HG02884 (cell line): ENCODE measurements at regions not wholly inside any gene's neighbourhood (a gene's known extent, or its start where the extent isn't known, plus 50 kb on each side); places are given as distances from the start of the nearest gene placed in this dataset.

Source experiments
- ATAC-seq: cut with Tn5 transposase; IDR thresholded peaks from one replicate; pipeline ENCODE4 v1.9.1; 2021; ENCODE audit warnings: mild to moderate bottlenecking, moderate library complexity; ENCODE audit not compliant: unreplicated experiment

GRCh38 chr19:16022251-16022650 lies 54.0 kb upstream of the TPM4 start:
- no peak for ATAC-seq

- ATAC-seq: no peak
Measured at GRCh38 chr19:16022681-16023080, 53.6 kb upstream of the TPM4 start.

- no peak for ATAC-seq
Measured at GRCh38 chr19:16023146-16023915, 53.0 kb upstream of the TPM4 start.

- ATAC-seq: no peak
Measured at GRCh38 chr19:16024266-16025107, 51.8 kb upstream of the TPM4 start.

- no peak for ATAC-seq
Measured at GRCh38 chr19:16025108-16026101, 50.9 kb upstream of the TPM4 start.

- no peak for ATAC-seq
Measured at GRCh38 chr19:16026131-16026530, 50.2 kb upstream of the TPM4 start.
